HepG2 (cell line): ENCODE measurements at regions not wholly inside any gene's neighbourhood (a gene's known extent, or its start where the extent isn't known, plus 50 kb on each side); places are given as distances from the start of the nearest gene placed in this dataset.

ENCODE experiments used
- ATRX ChIP-seq: sonication (generic); formaldehyde crosslinking; IDR thresholded peaks from 2 replicates; pipeline ENCODE4 v1.4.0; 2020; ENCODE audit warnings: missing genetic modification reagents, borderline replicate concordance
- CBX5 ChIP-seq: sonication (generic); formaldehyde crosslinking; IDR thresholded peaks from 2 replicates; pipeline ENCODE4 v1.4.0; 2020; ENCODE audit warnings: missing genetic modification reagents, borderline replicate concordance
- FOXA1 ChIP-seq, 2 experiments: fragments of 450-650 bp in 1 of 2; sonication (generic) in 1 of 2; formaldehyde crosslinking in 1 of 2; IDR thresholded peaks; 2 replicates each; pipeline versions ENCODE4 v1.4.0 to v1.6.1; 2016 to 2020; ENCODE audit warnings: missing genetic modification reagents in 1 of 2
- HOXA3 ChIP-seq: sonication (generic); formaldehyde crosslinking; IDR thresholded peaks from 2 replicates; pipeline ENCODE4 v1.5.0; 2020; ENCODE audit warnings: missing genetic modification reagents
- MLXIP ChIP-seq: sonication (generic); formaldehyde crosslinking; IDR thresholded peaks from 2 replicates; pipeline ENCODE4 v1.9.0; 2021; ENCODE audit warnings: missing genetic modification reagents, borderline replicate concordance
- PITX1 ChIP-seq: sonication (generic); formaldehyde crosslinking; IDR thresholded peaks from 2 replicates; pipeline ENCODE4 v1.5.1; 2020; ENCODE audit warnings: mild to moderate bottlenecking, missing genetic modification reagents
- STAT6 ChIP-seq: sonication (generic); formaldehyde crosslinking; IDR thresholded peaks from 2 replicates; pipeline ENCODE4 v1.4.0; 2020; ENCODE audit warnings: missing genetic modification reagents, mild to moderate bottlenecking, borderline replicate concordance
- ZNF407 ChIP-seq: sonication (generic); formaldehyde crosslinking; IDR thresholded peaks from one replicate; pipeline ENCODE4 v1.5.1; 2020; ENCODE audit warnings: mild to moderate bottlenecking, missing genetic modification reagents; ENCODE audit errors: not compliant biosample characterization
- ZNF556 ChIP-seq: sonication (generic); formaldehyde crosslinking; IDR thresholded peaks from 2 replicates; pipeline ENCODE4 v1.4.0; 2020; ENCODE audit warnings: mild to moderate bottlenecking, missing genetic modification reagents, borderline replicate concordance
- ZSCAN25 ChIP-seq: sonication (generic); formaldehyde crosslinking; IDR thresholded peaks from 2 replicates; pipeline ENCODE4 v1.8.0; 2022; ENCODE audit warnings: mild to moderate bottlenecking, missing genetic modification reagents
- ZSCAN31 ChIP-seq: sonication (generic); formaldehyde crosslinking; IDR thresholded peaks from 2 replicates; pipeline ENCODE4 v1.5.0; 2020; ENCODE audit warnings: low read depth, mild to moderate bottlenecking, missing genetic modification reagents
- ZUFSP ChIP-seq: sonication (generic); formaldehyde crosslinking; IDR thresholded peaks from 2 replicates; pipeline ENCODE4 v1.9.0; 2021; ENCODE audit warnings: missing genetic modification reagents, mild to moderate bottlenecking, borderline replicate concordance

GRCh38 chr14:76687611-76688382, 73.5 kb upstream of the VASH1 start (continued):
- no peak for TF ChIP-seq ZNF407 (CRISPR knock-in tag)
- 0 out of 2 replicates have a peak, but pooled peaks have one; percentile 68 for TF ChIP-seq STAT6 (CRISPR knock-in tag)
- peak; percentile 64 for TF ChIP-seq HOXA3 (CRISPR knock-in tag)
- TF ChIP-seq ZUFSP (CRISPR knock-in tag), result no peak
- TF ChIP-seq CBX5 (CRISPR knock-in tag), result peak; percentile 64; the same call in 1 of the 2 replicates
- TF ChIP-seq MLXIP (CRISPR knock-in tag), result no peak
- peak; percentile 68 for TF ChIP-seq PITX1 (CRISPR knock-in tag)
- TF ChIP-seq ZNF556, result 0 out of 2 replicates have a peak, but pooled peaks have one; percentile 55
- TF ChIP-seq FOXA1 (IDR thresholded peaks at IDR 0.05), result peak; percentile 77
- peak; percentile 94 for TF ChIP-seq FOXA1 (CRISPR knock-in tag; IDR thresholded peaks at IDR 0.05)
- peak; percentile 52; the same call in 1 of the 2 replicates for TF ChIP-seq ZSCAN25 (CRISPR knock-in tag)
- no peak for TF ChIP-seq ATRX (CRISPR knock-in tag)
- TF ChIP-seq ZSCAN31 (CRISPR knock-in tag), result no peak
